ENCODE measurements at regions not wholly inside any gene's neighbourhood (a gene's known extent, or its start where the extent isn't known, plus 50 kb on each side); places are given as distances from the start of the nearest gene placed in this dataset.

GRCh38 chr15:80333261-80333660 lies 70.9 kb upstream of the ARNT2 start:
- no peak overlapping the region for H3K9ac ChIP-seq (ENCODE audit: low read length)
- H3K4me3 ChIP-seq (ENCODE audit: insufficient read depth, low read depth, low read length): no peak overlapping the region
- Mint-ChIP-seq H3K4me1 (ENCODE audit: low read depth, unreplicated experiment) (no peaks in the 10 kb centered on the region), H3K9me3 (ENCODE audit: unreplicated experiment) (peaks cover 1% of the 10 kb centered on the region), H3K36me3 (ENCODE audit: low read depth, unreplicated experiment) (no peaks in the 10 kb centered on the region), H3K4me3 (ENCODE audit: unreplicated experiment) (no peak overlapping the region), H3K27me3 (ENCODE audit: low read depth, unreplicated experiment) (peaks cover 12% of the 10 kb centered on the region), H3K27ac (ENCODE audit: unreplicated experiment) (no peak overlapping the region)
- H3K9me3 ChIP-seq (ENCODE audit: insufficient read depth, low read depth, low read length): no peaks in the 10 kb centered on the region
- TF ChIP-seq CTCF (IDR thresholded peaks at IDR 0.05; ENCODE audit: insufficient read depth, low read depth, low read length) (no peak), EZH2 (IDR thresholded peaks at IDR 0.05; ENCODE audit: insufficient read depth, low read length) (no peak)
- H2AFZ ChIP-seq (ENCODE audit: low read depth, low read length): no peak overlapping the region
- no peak overlapping the region for H3K27ac ChIP-seq (ENCODE audit: low read depth, low read length)
- H3K79me2 ChIP-seq (ENCODE audit: insufficient read depth, low read length): no peaks in the 10 kb centered on the region
- FAIRE-seq: no peak
- H4K20me1 ChIP-seq (ENCODE audit: insufficient read depth, low read length): no peaks in the 10 kb centered on the region
- H3K36me3 ChIP-seq (ENCODE audit: insufficient read depth, low read length): no peaks in the 10 kb centered on the region
- no peaks in the 10 kb centered on the region for H3K4me1 ChIP-seq (ENCODE audit: insufficient read depth, low read length)
- H3K4me2 ChIP-seq (ENCODE audit: low read length): no peak overlapping the region
- DNase-seq (ENCODE audit: low read depth): no peak
- no peaks in the 10 kb centered on the region for H3K27me3 ChIP-seq (ENCODE audit: insufficient read depth, low read length)

GRCh38 chr15:80334521-80334920 lies 69.7 kb upstream of the ARNT2 start:
- Mint-ChIP-seq H3K4me1 (ENCODE audit: low read depth, unreplicated experiment) (no peaks in the 10 kb centered on the region), H3K36me3 (ENCODE audit: low read depth, unreplicated experiment) (no peaks in the 10 kb centered on the region), H3K4me3 (ENCODE audit: unreplicated experiment) (no peak overlapping the region), H3K27me3 (ENCODE audit: low read depth, unreplicated experiment) (peaks cover 13% of the 10 kb centered on the region), H3K9me3 (ENCODE audit: unreplicated experiment) (peaks cover 1% of the 10 kb centered on the region), H3K27ac (ENCODE audit: unreplicated experiment) (no peak overlapping the region)
- Histone ChIP-seq H3K27ac (ENCODE audit: low read depth, low read length) (no peak overlapping the region), H3K9ac (ENCODE audit: low read length) (no peak overlapping the region), H4K20me1 (ENCODE audit: insufficient read depth, low read length) (no peaks in the 10 kb centered on the region), H3K4me2 (ENCODE audit: low read length) (no peak overlapping the region), H3K27me3 (ENCODE audit: insufficient read depth, low read length) (no peaks in the 10 kb centered on the region), H3K9me3 (ENCODE audit: insufficient read depth, low read depth, low read length) (no peaks in the 10 kb centered on the region), H3K36me3 (ENCODE audit: insufficient read depth, low read length) (no peaks in the 10 kb centered on the region), H3K79me2 (ENCODE audit: insufficient read depth, low read length) (no peaks in the 10 kb centered on the region), H2AFZ (ENCODE audit: low read depth, low read length) (no peak overlapping the region), H3K4me1 (ENCODE audit: insufficient read depth, low read length) (no peaks in the 10 kb centered on the region), H3K4me3 (ENCODE audit: insufficient read depth, low read depth, low read length) (no peak overlapping the region)
- DNase-seq (ENCODE audit: low read depth) (no peak), FAIRE-seq (no peak)
- no peak for TF ChIP-seq CTCF (IDR thresholded peaks at IDR 0.05; ENCODE audit: insufficient read depth, low read depth, low read length)
- TF ChIP-seq EZH2 (IDR thresholded peaks at IDR 0.05; ENCODE audit: insufficient read depth, low read length): no peak

GRCh38 chr15:80339601-80340000 lies 64.6 kb upstream of the ARNT2 start:
- H3K27ac Mint-ChIP-seq (ENCODE audit: unreplicated experiment): no peak overlapping the region
- no peaks in the 10 kb centered on the region for H3K4me1 Mint-ChIP-seq (ENCODE audit: low read depth, unreplicated experiment)
- Histone ChIP-seq H4K20me1 (ENCODE audit: insufficient read depth, low read length) (no peaks in the 10 kb centered on the region), H2AFZ (ENCODE audit: low read depth, low read length) (no peak overlapping the region), H3K4me2 (ENCODE audit: low read length) (no peak overlapping the region), H3K9ac (ENCODE audit: low read length) (no peak overlapping the region), H3K27me3 (ENCODE audit: insufficient read depth, low read length) (no peaks in the 10 kb centered on the region), H3K79me2 (ENCODE audit: insufficient read depth, low read length) (no peaks in the 10 kb centered on the region), H3K36me3 (ENCODE audit: insufficient read depth, low read length) (no peaks in the 10 kb centered on the region), H3K9me3 (ENCODE audit: insufficient read depth, low read depth, low read length) (no peaks in the 10 kb centered on the region), H3K4me1 (ENCODE audit: insufficient read depth, low read length) (no peaks in the 10 kb centered on the region), H3K4me3 (ENCODE audit: insufficient read depth, low read depth, low read length) (no peak overlapping the region), H3K27ac (ENCODE audit: low read depth, low read length) (no peak overlapping the region)
- H3K27me3 Mint-ChIP-seq (ENCODE audit: low read depth, unreplicated experiment): peaks cover 34% of the 10 kb centered on the region
- DNase-seq (ENCODE audit: low read depth): no peak
- TF ChIP-seq CTCF (IDR thresholded peaks at IDR 0.05; ENCODE audit: insufficient read depth, low read depth, low read length) (no peak), EZH2 (IDR thresholded peaks at IDR 0.05; ENCODE audit: insufficient read depth, low read length) (no peak)
- H3K9me3 Mint-ChIP-seq (ENCODE audit: unreplicated experiment): no peaks in the 10 kb centered on the region
- no peaks in the 10 kb centered on the region for H3K36me3 Mint-ChIP-seq (ENCODE audit: low read depth, unreplicated experiment)
- FAIRE-seq: no peak
- no peak overlapping the region for H3K4me3 Mint-ChIP-seq (ENCODE audit: unreplicated experiment)

All from astrocyte (in vitro differentiated cells and primary cell).